Medulla oblongata (tissue), 1 donor: ENCODE measurements at regions not wholly inside any gene's neighbourhood (a gene's known extent, or its start where the extent isn't known, plus 50 kb on each side); places are given as distances from the start of the nearest gene placed in this dataset.
"Not testable (repeated sequence)": the region's sequence is repeated elsewhere in the genome, so short reads cannot be mapped to it uniquely, and the experiment has no call there.

Source experiments
- DNase-seq: peaks from one replicate; pipeline ENCODE4 v3.0.0-alpha.2; 2015; ENCODE audit errors: extremely low spot score

- no peak for DNase-seq
These were observed 107.3 kb downstream of the MINAR1 start for GRCh38 chr15:79539401-79539800.

GRCh38 chr15:79540551-79540950 lies 108.4 kb downstream of the MINAR1 start:
- DNase-seq = no peak

GRCh38 chr15:79541196-79541595 lies 109.1 kb downstream of the MINAR1 start:
- DNase-seq = no peak

GRCh38 chr15:79543097-79543496 lies 111.0 kb downstream of the MINAR1 start:
- no peak for DNase-seq

- DNase-seq = no peak
These were observed 117.1 kb downstream of the MINAR1 start for GRCh38 chr15:79549196-79549595.

GRCh38 chr15:79560384-79560783 lies 128.2 kb downstream of the MINAR1 start:
- no peak for DNase-seq

- DNase-seq = no peak
These were observed 129.8 kb downstream of the MINAR1 start for GRCh38 chr15:79561982-79562381.

- DNase-seq = no peak
These were observed 130.3 kb downstream of the MINAR1 start for GRCh38 chr15:79562403-79562815.

- no peak for DNase-seq
These were observed 130.8 kb downstream of the MINAR1 start for GRCh38 chr15:79562899-79563298.

- no peak for DNase-seq
These were observed 137.9 kb downstream of the MINAR1 start for GRCh38 chr15:79570004-79570403.

- no peak for DNase-seq
These were observed 140.7 kb downstream of the MINAR1 start for GRCh38 chr15:79572691-79573404.

- DNase-seq = not testable (repeated sequence)
These were observed 142.5 kb downstream of the MINAR1 start for GRCh38 chr15:79574431-79575273.

GRCh38 chr15:79582650-79583049 lies 150.5 kb downstream of the MINAR1 start:
- no peak for DNase-seq

GRCh38 chr15:79592126-79592525 lies 160.0 kb downstream of the MINAR1 start:
- no peak for DNase-seq

GRCh38 chr15:79593119-79593869 lies 161.2 kb downstream of the MINAR1 start:
- peak; percentile 4 for DNase-seq

GRCh38 chr15:79595306-79595705 lies 163.2 kb downstream of the MINAR1 start:
- no peak for DNase-seq

- peak; percentile 69 for DNase-seq
These were observed 164.0 kb downstream of the MINAR1 start for GRCh38 chr15:79595995-79596622.

GRCh38 chr15:79598639-79599038 lies 166.5 kb downstream of the MINAR1 start:
- no peak for DNase-seq

GRCh38 chr15:79601405-79602086 lies 169.4 kb downstream of the MINAR1 start:
- DNase-seq = no peak

GRCh38 chr15:79602180-79602579 lies 170.0 kb downstream of the MINAR1 start:
- no peak for DNase-seq

GRCh38 chr15:79602731-79603130 lies 170.6 kb downstream of the MINAR1 start:
- DNase-seq = no peak
